ENCODE measurements at regions not wholly inside any gene's neighbourhood (a gene's known extent, or its start where the extent isn't known, plus 50 kb on each side); places are given as distances from the start of the nearest gene placed in this dataset.
"Not testable (repeated sequence)": the region's sequence is repeated elsewhere in the genome, so short reads cannot be mapped to it uniquely, and the experiment has no call there.

DNA sequence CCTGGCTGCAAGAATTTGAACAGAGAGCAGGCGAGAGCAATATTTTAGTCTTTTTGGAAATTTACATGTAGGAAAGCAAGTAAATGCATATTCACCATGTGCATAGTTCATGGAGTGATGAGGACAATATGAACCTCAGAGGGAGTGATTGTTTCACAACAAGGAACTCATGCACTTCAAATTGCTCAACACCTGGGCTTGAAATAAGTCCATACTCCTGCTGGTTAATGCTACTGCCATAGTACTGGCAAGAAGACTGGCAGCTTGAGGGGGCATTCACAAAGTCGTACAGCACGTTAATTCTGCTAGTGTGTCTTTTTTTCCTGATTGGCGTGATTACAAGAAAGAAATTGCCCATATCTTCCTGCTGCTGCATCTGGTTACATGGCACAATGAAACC, 267.6 kb downstream of the PCDH17 start:
- no peak for DNase-seq (ENCODE audit: extremely low read depth in 1 of 2, low read depth in 1 of 2)

DNA sequence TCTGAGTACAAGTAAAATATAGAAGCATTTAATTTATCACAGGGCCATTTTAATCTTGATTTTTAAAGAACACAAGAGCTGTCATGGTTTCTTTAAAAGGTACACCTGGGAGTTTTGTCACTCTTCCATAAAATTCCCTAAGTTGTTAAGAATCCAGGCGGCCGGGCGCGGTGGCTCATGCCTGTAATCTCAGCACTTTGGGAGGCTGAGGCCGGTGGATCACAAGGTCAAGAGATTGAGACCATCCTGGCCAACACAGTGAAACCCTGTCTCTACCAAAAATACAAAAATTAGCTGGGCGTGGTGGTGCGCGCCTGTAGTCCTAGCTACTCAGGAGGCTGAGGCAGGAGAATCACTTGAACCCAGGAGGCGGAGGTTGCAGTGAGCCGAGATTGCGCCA, 278.3 kb downstream of the PCDH17 start:
- not testable (repeated sequence) for DNase-seq (ENCODE audit: extremely low read depth in 1 of 2, low read depth in 1 of 2)

DNA sequence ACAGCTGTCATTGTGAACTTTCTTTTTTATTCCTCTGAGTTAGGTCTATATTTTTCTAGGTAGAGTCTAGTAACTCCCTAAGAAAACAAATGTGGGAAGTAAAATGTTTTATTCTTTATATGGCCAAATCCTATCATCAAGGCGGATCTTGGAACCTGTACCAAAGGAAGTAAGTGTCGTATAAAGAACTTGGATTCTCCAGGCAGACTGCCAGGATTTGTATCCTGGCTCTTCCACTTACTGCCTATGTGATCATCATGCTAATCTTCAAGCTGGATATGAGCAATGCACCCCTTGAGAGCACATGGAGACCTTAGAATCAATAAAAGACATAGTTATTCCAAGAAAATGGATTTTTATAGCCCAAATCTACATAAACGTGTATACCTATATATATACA, 286.5 kb downstream of the PCDH17 start:
- no peak for DNase-seq (ENCODE audit: extremely low read depth in 1 of 2, low read depth in 1 of 2)

DNA sequence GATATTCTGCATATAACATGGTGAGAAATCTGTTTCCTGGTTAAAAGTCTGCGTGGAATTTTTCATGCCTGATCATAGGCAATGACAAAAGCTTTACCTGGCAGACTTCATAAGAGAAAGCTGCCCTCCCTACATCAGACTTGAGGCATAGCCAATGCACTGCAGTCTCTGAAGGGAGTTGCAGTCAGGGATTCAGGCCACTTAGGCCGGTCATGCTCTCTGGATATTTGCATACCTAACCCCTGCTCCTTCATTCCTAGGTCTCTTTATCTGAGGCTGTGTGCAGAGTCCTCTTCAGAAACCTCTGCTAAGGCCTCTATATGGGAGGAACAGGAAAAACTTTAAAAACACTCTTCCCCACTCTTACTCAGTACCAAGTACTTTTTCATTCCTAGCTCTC, 287.4 kb downstream of the PCDH17 start:
- DNase-seq (ENCODE audit: extremely low read depth in 1 of 2, low read depth in 1 of 2): no peak

DNA sequence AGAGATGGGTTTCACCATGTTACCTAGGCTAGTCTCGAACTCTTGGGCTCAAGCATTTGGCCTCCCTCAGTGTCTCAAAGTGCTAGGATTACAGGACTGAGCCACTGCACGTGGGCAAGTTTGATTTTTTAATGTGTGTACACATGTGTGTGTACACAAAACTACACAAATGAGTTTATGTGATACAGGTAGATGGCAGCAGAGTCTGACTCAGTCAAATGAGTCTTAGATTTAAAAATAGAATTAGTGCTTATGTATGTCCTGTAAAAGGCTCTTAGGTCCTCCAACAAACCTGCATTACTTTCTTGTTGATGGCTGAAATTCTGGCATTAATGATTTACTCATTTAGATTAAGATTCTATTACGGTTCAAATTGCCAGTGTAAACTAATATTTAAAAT, 293.7 kb downstream of the PCDH17 start:
- no peak for DNase-seq (ENCODE audit: extremely low read depth in 1 of 2, low read depth in 1 of 2)

DNA sequence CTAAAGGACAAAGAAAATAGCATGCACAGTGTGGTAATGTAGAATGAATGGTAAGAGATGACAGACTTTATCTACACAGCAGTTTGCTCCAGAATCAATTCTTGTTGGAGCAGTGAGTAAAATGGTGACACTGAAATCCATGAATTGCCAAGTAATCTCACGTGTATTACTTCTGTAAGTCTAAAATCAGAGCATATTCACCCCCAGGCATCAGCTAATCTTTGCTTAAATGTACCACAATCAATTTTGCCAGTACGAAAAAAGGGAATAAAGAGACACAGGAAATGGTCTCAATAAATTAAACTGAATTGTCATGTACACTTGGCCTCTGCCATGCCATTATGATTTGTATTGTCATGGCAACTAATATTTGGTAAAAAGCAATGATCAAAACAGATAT, 294.2 kb downstream of the PCDH17 start:
- DNase-seq (ENCODE audit: extremely low read depth in 1 of 2, low read depth in 1 of 2): no peak

DNA sequence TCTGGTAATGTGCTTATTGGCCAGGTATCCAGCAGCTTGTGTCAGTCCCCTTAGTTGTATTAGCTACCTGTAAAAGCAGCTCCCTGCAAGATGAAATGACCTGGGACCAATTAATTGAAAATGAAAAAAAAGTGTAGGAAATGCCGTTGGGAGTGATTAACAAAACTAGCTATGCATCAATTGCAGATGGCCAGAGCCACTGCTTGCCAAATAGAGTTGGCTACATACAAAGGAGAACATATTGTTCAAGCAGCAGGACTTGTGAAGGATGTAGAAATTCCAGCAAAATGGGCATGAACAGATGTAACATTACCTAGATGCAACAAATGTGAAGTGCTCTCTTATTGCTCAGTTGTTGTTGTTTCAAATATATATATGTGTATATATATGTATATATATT, 300.5 kb downstream of the PCDH17 start:
- no peak for DNase-seq (ENCODE audit: extremely low read depth in 1 of 2, low read depth in 1 of 2)

DNA sequence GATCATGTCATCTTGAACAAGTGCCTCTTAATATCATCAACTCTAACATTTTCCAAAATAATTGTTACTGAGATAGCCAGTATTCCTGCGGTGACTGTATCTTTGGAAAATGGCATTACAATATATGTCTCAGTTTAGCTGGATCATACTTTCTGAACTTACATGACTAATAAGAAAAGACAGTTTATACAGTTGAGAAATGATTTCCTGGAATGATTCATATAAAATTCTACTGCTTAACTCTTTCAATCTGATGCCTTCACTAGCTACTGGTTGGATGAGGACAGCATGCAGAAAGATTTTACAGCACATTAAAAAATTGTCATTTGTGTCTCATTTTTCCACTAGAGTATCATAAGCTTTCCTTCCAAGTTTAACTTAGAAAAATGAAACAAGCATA, 302.1 kb downstream of the PCDH17 start:
- DNase-seq (ENCODE audit: extremely low read depth in 1 of 2, low read depth in 1 of 2): no peak

DNA sequence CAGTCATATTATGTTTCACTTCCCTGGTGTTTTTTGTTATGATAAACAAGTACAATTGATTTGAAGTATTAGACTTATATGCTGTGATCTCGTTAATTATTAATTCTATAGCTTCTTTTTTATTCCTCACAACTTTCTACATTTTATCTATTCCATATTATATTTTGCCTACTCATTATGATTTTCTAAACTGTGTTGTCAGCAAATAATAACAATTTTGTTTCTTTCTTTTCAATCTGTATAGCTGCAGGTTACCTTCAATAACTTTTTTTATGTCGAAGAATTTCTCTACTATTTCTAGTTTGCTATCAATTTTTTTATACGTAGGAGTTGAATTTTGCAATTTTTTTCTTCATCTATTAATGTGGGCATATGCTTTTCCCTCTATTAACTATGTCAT, 304.4 kb downstream of the PCDH17 start:
- DNase-seq (ENCODE audit: extremely low read depth in 1 of 2, low read depth in 1 of 2): no peak

DNA sequence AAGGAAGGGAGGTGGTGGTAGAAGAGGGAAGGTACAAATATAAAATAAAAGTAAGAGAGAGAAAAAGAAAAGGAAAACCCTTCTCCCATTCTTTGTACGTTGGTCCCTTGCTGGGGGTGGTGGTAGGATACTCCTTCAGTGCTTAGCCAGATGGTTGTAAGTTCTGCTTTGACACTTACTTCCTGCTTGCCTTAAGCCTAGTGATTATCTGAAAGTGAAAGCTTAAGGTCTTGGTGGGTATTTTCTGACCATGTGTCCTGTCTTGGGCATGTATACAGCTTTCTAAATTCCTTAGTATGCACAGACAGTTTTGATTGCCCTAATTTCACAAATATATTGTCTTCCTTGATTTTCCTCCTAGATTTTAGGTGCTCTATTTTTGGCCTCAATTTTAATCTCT, 314.8 kb downstream of the PCDH17 start:
- DNase-seq (ENCODE audit: extremely low read depth in 1 of 2, low read depth in 1 of 2): no peak

DNA sequence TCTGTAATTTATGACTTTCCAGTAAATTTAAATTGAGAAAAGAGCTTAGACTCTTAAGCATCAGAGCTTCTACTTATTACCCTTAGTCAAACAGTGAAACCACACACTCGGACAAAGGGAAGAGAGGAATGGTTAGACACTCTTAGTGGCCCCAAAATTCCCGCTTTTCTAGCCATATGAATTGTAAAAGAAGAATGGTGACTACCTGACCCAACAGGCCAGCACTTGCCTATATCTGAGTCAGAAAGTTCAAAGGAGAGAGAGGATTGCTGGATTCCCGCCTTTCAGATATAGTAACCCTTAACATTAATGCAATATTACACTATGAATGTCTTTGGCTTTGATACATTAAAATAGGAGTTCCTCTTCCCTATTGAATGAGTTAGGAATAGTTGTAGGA, 317.3 kb downstream of the PCDH17 start:
- DNase-seq (ENCODE audit: extremely low read depth in 1 of 2, low read depth in 1 of 2): no peak

DNA sequence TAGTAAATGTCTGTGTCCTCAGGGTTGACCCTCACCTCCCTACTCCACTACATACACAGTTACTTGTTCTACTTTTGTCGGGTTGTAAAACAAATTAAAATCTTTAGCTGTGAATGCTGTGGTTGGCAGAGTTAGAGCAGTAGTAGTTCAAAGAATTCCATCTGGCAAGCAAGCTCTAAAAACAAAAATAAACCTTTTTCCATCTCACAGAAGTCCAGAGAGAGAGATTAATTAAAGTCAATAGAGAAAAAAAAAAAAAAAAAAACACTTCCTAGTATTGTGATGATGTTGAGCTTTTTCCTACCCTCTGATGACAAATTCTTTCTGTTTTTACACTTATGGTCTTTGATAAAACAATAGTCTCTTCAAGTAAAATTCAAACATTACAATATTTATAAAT, 338.4 kb downstream of the PCDH17 start:
- no peak for DNase-seq (ENCODE audit: extremely low read depth in 1 of 2, low read depth in 1 of 2)

DNA sequence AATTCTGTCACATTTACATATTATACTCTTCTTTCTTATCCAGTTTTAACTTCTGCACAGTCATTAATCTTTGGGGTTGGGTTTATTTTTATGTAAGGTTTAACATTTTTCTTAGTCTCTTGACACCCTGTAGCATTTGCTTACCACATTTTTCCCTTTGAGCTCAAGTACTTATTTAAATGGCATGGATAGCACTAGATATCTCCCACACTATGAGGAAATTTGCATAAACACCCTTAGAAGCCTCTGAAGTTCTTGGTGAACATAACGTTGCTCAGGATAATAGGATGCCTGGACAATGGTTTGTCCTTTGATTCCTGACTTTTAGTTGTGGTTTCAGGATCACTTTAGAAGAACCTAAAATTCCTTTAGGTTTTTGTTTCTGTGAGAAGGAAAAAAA, 338.9 kb downstream of the PCDH17 start:
- DNase-seq (ENCODE audit: extremely low read depth in 1 of 2, low read depth in 1 of 2): no peak

DNA sequence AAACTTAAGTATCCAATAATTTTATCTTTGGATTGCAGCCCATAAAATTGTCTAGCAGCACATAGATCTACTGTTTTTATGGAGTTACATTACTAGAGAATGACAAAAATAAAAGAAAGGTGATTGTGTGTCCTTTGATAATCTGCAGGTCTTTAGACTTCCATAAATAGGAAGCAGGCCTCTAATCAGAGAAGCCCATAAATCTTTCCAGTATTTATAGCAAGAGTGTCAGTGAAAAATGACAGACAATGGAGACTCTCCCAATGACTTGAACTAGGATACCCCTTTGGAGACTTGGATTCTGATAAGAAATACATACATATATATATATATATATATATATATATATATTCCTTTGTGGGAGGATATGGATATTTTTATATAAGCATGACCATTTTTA, 351.2 kb downstream of the PCDH17 start:
- DNase-seq (ENCODE audit: extremely low read depth in 1 of 2, low read depth in 1 of 2): no peak

DNA sequence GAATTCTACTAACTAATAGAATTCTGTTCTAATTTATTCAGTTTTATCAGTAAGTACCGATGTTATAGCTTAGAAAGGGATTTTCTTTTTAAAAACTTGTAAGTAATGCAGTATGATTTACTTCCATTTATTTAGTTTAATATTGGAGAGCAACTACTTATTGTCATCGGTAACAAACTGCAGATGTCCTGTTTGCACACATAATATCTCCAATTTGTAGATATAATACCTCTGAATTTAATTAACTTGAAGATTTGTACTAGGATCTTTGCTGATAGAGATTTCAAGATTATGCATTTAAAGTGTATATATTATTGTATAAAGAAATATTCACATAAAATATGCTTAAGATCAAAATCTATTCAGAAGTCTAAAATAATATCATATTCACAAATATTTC, 356.7 kb downstream of the PCDH17 start:
- no peak for DNase-seq (ENCODE audit: extremely low read depth in 1 of 2, low read depth in 1 of 2)

DNA sequence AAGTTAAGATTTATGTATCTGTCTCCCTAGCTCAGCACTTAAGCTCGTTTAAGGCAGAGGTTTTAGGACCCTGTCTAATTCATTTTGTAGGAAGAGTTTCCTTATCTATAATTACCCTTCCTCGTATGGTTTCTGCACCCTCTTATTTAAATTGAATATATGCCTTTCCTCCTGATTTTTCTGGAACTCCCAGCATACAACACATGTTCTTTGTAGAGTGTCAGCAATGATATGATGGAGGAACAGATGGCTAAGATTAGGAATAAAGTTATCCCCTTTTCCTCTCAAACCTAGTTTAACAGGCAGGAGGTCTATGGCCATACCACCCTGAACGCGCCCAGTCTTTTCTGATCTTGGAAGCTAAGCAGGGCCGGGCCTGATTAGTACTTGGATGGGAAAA, 359.5 kb downstream of the PCDH17 start:
- DNase-seq (ENCODE audit: extremely low read depth in 1 of 2, low read depth in 1 of 2): no peak

DNA sequence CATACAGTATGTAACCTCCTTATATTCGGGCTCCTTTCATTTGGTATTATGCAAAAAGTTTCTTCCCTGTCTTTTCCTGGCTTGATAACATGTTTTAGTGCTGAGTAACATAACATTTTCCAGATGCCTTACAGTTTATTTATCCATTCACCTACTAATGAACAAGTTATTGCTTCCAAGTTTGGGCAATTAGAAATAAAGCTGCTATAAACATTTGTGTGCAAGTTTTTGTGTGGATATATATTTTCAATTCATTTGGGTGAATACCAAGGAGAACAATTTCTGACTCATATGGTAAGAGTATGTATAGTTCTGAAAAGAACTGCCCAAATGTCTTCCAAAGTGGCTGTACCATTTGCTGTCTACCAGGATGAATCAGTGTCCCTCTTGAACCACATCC, 360.9 kb downstream of the PCDH17 start:
- no peak for DNase-seq (ENCODE audit: extremely low read depth in 1 of 2, low read depth in 1 of 2)

DNA sequence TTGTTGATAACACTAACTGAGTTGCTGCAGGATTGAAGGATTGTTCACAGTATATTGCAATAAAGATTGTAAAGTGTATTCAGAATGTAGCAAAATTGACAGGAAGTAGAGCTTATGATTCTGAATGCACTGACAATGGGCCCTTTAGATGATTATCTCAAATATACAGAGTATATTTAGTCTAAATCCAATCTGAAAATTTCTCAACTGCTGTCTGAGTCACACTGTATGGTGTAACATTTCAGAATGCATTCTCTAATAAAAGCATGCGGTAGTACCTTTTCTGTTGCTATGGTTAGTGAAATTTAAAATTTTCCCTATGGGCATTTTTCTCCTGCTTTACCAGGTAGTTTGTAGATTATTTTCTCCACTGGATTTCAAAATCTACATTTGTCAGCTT, 365.2 kb downstream of the PCDH17 start:
- DNase-seq (ENCODE audit: extremely low read depth in 1 of 2, low read depth in 1 of 2): no peak

DNA sequence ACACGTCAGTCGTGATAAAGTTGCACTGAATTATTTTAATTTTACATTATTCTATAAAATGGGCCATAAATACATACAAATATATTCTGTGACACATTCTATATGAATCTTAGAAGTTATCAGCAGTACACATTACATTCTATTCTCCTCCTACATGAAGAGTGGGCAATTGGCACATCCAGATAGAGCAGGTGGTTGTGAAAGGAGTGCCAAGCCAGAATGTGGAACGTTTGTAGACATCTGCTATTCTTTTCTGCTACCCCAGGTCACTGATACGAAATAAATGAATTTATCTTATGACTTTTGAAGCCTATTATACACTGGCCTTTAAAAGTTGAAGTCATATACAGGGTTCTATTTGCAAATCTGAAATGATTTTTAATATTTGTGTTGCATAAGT, 373.2 kb downstream of the PCDH17 start:
- no peak for DNase-seq (ENCODE audit: extremely low read depth in 1 of 2, low read depth in 1 of 2)

DNA sequence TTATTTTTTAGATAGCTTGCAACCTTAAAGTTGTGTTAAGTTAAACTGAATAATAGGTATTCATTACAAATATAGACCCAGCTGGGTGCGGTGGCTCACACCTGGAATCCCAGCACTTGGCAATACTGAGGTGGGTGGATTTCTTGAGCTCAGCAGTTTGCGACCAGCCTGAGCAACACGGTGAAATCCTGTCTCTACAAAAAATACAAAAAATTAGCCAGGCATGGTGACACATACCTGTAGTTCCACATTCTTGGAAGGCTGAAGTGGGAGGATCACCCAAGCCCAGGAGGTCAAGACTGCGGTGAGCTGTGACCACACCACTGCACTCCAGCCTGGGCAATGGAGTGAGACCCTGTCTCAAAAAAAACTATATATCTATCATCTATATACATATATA, 386.5 kb downstream of the PCDH17 start:
- no peak for DNase-seq (ENCODE audit: extremely low read depth in 1 of 2, low read depth in 1 of 2)

DNA sequence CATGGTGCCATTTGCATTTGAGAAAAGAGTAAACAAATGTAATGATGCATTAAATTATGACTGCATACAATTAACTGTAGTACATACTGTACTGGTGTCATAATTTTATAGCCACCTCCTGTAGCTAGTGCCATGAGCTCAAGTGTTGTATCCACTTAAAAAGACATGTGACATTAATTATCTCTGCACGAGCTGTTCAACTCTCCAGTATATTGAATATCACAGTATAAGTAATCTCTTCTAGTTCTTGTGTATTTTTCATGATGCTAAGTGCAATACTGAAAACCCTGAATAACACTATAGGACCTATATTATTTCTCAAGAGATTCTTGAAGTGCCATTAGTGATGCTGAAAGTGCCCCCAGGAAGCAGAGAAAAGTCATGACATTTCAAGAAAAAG, 387.3 kb downstream of the PCDH17 start:
- DNase-seq (ENCODE audit: extremely low read depth in 1 of 2, low read depth in 1 of 2): no peak

DNA sequence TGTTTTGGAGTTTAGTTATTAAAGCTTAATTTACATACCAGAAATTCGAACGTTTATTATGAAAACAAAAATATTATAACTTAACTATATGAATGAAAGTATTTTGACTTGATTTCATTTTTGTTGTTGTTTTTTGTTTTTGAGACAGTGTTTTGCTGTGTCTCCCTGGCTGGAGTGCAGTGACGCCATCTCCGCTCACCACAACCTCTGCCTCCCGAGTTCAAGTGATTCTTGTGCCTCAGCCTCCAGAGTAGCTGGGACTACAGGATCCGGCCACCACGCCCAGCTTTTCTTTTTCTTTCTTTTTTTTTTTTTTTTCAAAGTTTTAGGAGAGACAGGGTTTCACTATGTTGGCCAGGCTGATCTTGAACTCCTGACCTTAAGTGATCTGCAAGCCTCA, 392.6 kb downstream of the PCDH17 start:
- no peak for DNase-seq (ENCODE audit: extremely low read depth in 1 of 2, low read depth in 1 of 2)

DNA sequence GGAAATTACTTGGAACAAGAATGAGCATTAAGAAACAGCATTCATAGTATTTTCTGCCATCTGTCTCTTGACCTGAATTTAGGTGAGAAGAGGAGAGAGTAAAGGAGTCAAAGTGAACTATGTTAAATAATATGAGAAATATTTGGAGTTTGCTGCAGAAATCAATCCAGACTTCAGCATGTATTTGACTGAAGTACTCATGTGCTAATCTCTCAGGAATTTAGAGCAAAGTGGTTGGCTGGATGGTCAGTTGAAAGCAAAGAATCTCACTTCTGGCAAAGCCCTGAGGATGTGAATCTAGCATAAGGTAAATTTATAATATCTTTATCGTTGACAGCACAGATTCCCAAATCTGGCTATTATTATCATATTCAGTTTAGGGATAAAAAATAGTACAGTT, 394.3 kb downstream of the PCDH17 start:
- DNase-seq (ENCODE audit: extremely low read depth in 1 of 2, low read depth in 1 of 2): no peak
